Suprapubic skin (tissue), 4 donors: ENCODE measurements at regions not wholly inside any gene's neighbourhood (a gene's known extent, or its start where the extent isn't known, plus 50 kb on each side); places are given as distances from the start of the nearest gene placed in this dataset.

ENCODE experiments used
- DNase-seq, 2 donors: peaks; one replicate each; pipeline ENCODE4 v3.0.0-alpha.2; 2019; ENCODE audit warnings: low spot score in 2 of 2
- H3K27ac ChIP-seq: fragments of 200-600 bp; sonication (generic); one replicate; pipeline ENCODE4 v1.5.1; 2019
- H3K27me3 ChIP-seq: fragments of 200-600 bp; sonication (generic); one replicate; pipeline ENCODE4 v1.5.1; 2019
- H3K36me3 ChIP-seq: fragments of 200-600 bp; sonication (generic); one replicate; pipeline ENCODE4 v1.5.1; 2019
- H3K4me1 ChIP-seq: fragments of 200-600 bp; sonication (generic); one replicate; pipeline ENCODE4 v1.5.1; 2019
- H3K4me3 ChIP-seq: fragments of 200-600 bp; sonication (generic); one replicate; pipeline ENCODE4 v1.5.1; 2019; ENCODE audit warnings: mild to moderate bottlenecking
- H3K9me3 ChIP-seq: fragments of 200-600 bp; sonication (generic); one replicate; pipeline ENCODE4 v1.5.1; 2019
- EP300 ChIP-seq: sonication (generic); formaldehyde crosslinking; IDR thresholded peaks from one replicate; pipeline ENCODE4 v1.6.1; 2017; ENCODE audit warnings: antibody characterized with exemption
- POLR2A ChIP-seq, 2 donors: fragments of 450-650 bp; IDR thresholded peaks; one replicate each; pipeline ENCODE4 v1.6.1; 2017; ENCODE audit warnings: antibody characterized with exemption in 2 of 2, mild to moderate bottlenecking in 2 of 2, moderate library complexity in 2 of 2
- POLR2AphosphoS5 ChIP-seq, 3 donors: sonication (generic); formaldehyde crosslinking; IDR thresholded peaks; one replicate each; pipeline ENCODE4 v1.6.1; 2017; ENCODE audit warnings: antibody characterized with exemption in 3 of 3
- WGBS: methylation state at CpG from one replicate; pipeline ENCODE4 v1.1.5; 2018; 5-methylcytosine and 5-hydroxymethylcytosine counted together
- TF ChIP-seq, protein P1 (sequence below), 2 donors: fragments of 200-600 bp in 1 of 2; fragments of 450-650 bp in 1 of 2; sonication (generic) in 1 of 2; IDR thresholded peaks; one replicate each; pipeline ENCODE4 v1.5.1; 2016 to 2019; ENCODE audit warnings: antibody characterized with exemption in 2 of 2, mild to moderate bottlenecking in 1 of 2, moderate library complexity in 1 of 2

- TF ChIP-seq EP300, result no peak
- TF ChIP-seq POLR2A (IDR thresholded peaks at IDR 0.05), result no peak
- TF ChIP-seq, protein P1, sequence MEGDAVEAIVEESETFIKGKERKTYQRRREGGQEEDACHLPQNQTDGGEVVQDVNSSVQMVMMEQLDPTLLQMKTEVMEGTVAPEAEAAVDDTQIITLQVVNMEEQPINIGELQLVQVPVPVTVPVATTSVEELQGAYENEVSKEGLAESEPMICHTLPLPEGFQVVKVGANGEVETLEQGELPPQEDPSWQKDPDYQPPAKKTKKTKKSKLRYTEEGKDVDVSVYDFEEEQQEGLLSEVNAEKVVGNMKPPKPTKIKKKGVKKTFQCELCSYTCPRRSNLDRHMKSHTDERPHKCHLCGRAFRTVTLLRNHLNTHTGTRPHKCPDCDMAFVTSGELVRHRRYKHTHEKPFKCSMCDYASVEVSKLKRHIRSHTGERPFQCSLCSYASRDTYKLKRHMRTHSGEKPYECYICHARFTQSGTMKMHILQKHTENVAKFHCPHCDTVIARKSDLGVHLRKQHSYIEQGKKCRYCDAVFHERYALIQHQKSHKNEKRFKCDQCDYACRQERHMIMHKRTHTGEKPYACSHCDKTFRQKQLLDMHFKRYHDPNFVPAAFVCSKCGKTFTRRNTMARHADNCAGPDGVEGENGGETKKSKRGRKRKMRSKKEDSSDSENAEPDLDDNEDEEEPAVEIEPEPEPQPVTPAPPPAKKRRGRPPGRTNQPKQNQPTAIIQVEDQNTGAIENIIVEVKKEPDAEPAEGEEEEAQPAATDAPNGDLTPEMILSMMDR (IDR thresholded peaks at IDR 0.05), result no peak
- no peak for TF ChIP-seq POLR2AphosphoS5 (IDR thresholded peaks at IDR 0.05)
- peaks cover 63% of the 10 kb centered on the region for H3K27me3 ChIP-seq
- no peak overlapping the region for H3K4me3 ChIP-seq
- WGBS, result 52% methylated on average over 21 of the region's 21 CpGs
- no peak overlapping the region for H3K27ac ChIP-seq
- H3K9me3 ChIP-seq, result no peaks in the 10 kb centered on the region
- peaks cover 3% of the 10 kb centered on the region for H3K4me1 ChIP-seq
- DNase-seq, result no peak
- no peaks in the 10 kb centered on the region for H3K36me3 ChIP-seq
Observed at GRCh38 chr1:36583980-36584782, 101.5 kb upstream of the CSF3R start.

- TF ChIP-seq, protein P1 (IDR thresholded peaks at IDR 0.05), result no peak
- no peak for TF ChIP-seq POLR2AphosphoS5 (IDR thresholded peaks at IDR 0.05)
- TF ChIP-seq EP300, result no peak
- no peak for TF ChIP-seq POLR2A (IDR thresholded peaks at IDR 0.05)
- 62% methylated on average over 3 of the region's 3 CpGs for WGBS
- Histone ChIP-seq H3K4me1 (peaks cover 3% of the 10 kb centered on the region), H3K27me3 (peaks cover 52% of the 10 kb centered on the region), H3K36me3 (no peaks in the 10 kb centered on the region), H3K9me3 (no peaks in the 10 kb centered on the region), H3K27ac (no peak overlapping the region), H3K4me3 (no peak overlapping the region)
- DNase-seq, result no peak
Observed at GRCh38 chr1:36583080-36583479, 100.4 kb upstream of the CSF3R start.

GRCh38 chr1:36582066-36582755 is 99.5 kb upstream of the CSF3R start:
- H3K27me3 ChIP-seq, result peaks cover 43% of the 10 kb centered on the region
- no peaks in the 10 kb centered on the region for H3K9me3 ChIP-seq
- no peak overlapping the region for H3K27ac ChIP-seq
- no peaks in the 10 kb centered on the region for H3K36me3 ChIP-seq
- TF ChIP-seq POLR2A (IDR thresholded peaks at IDR 0.05) (no peak), EP300 (no peak), POLR2AphosphoS5 (IDR thresholded peaks at IDR 0.05) (no peak)
- TF ChIP-seq, protein P1 (IDR thresholded peaks at IDR 0.05), result no peak
- DNase-seq, result no peak
- WGBS, result 55% methylated on average over 12 of the region's 12 CpGs
- H3K4me1 ChIP-seq, result peaks cover 3% of the 10 kb centered on the region
- H3K4me3 ChIP-seq, result no peak overlapping the region

DNA sequence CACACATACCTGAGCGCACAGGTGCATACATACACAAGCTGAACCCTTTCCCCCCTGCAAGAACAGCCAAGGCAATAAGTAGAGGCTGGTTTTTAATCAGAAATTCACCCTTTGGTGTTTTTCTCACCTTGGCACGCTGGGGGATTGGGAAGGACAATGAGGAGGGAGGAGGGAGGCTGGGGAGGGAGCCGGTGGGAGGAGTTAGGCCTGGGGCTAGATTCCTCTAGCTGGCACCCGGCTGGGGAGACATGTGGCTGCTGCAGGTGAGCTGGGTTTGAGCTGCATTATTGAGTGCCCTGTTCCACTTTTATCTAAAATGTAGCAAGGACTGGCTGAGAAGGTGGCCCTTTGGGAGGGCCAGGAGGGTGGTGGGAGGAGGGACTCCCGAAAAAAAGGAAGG is 97.8 kb upstream of the CSF3R start:
- Histone ChIP-seq H3K27ac (no peak overlapping the region), H3K4me1 (no peaks in the 10 kb centered on the region), H3K27me3 (peaks cover 41% of the 10 kb centered on the region), H3K36me3 (no peaks in the 10 kb centered on the region), H3K9me3 (no peaks in the 10 kb centered on the region), H3K4me3 (no peak overlapping the region)
- 25% methylated on average over 5 of the region's 5 CpGs for WGBS
- TF ChIP-seq, protein P1 (IDR thresholded peaks at IDR 0.05), result no peak
- TF ChIP-seq POLR2AphosphoS5 (IDR thresholded peaks at IDR 0.05), result no peak
- no peak for TF ChIP-seq POLR2A (IDR thresholded peaks at IDR 0.05)
- TF ChIP-seq EP300, result no peak
- no peak for DNase-seq

DNA sequence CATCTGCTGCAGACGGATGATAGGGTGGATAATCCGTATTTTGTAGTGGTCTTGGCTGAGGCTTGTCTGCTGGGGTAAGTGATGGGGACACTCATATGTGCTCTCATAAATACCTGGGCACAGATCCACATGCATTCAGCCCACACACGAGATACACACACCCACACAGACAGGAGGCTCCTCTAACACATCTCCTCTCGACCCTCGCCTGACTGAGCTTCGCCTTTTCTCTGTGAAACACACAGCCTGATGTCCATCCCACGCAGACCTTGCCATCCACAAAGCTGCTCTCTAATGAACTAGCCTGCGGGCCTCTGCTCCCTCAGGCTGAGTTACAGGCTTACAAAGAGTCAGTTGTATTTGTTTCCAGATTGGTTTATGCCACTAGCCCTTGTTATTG is 96.3 kb upstream of the CSF3R start:
- H3K27ac ChIP-seq, result no peak overlapping the region
- TF ChIP-seq, protein P1 (IDR thresholded peaks at IDR 0.05), result no peak
- TF ChIP-seq POLR2AphosphoS5 (IDR thresholded peaks at IDR 0.05) (no peak), POLR2A (IDR thresholded peaks at IDR 0.05) (no peak)
- H3K4me3 ChIP-seq, result no peak overlapping the region
- no peaks in the 10 kb centered on the region for H3K4me1 ChIP-seq
- no peaks in the 10 kb centered on the region for H3K9me3 ChIP-seq
- peaks cover 43% of the 10 kb centered on the region for H3K27me3 ChIP-seq
- WGBS, result 62% methylated on average over 8 of the region's 8 CpGs
- DNase-seq, result no peak
- H3K36me3 ChIP-seq, result no peaks in the 10 kb centered on the region
